Endodermal cell (in vitro differentiated cells): ENCODE measurements at regions not wholly inside any gene's neighbourhood (a gene's known extent, or its start where the extent isn't known, plus 50 kb on each side); places are given as distances from the start of the nearest gene placed in this dataset.

Experiments used
- DNase-seq: peaks from one replicate; pipeline ENCODE4 v3.0.0-alpha.2; 2017
- H3K27ac ChIP-seq: 2 replicates; pipeline ENCODE4 v1.5.1; 2013; ENCODE audit warnings: mild to moderate bottlenecking, low read depth, low read length, moderate library complexity
- H3K27me3 ChIP-seq: 2 replicates; pipeline ENCODE4 v1.6.1; 2013; ENCODE audit warnings: mild to moderate bottlenecking, low read length, moderate library complexity; ENCODE audit not compliant: insufficient read depth, control insufficient read depth, poor library complexity, severe bottlenecking
- H3K36me3 ChIP-seq: 2 replicates; pipeline ENCODE4 v1.7.0; 2013; ENCODE audit warnings: mild to moderate bottlenecking, low read length, moderate library complexity; ENCODE audit not compliant: control insufficient read depth, insufficient read depth
- H3K4me1 ChIP-seq: one replicate; pipeline ENCODE4 v1.7.0; 2013; ENCODE audit warnings: low read length; ENCODE audit not compliant: control insufficient read depth, insufficient read depth
- H3K4me3 ChIP-seq: 2 replicates; pipeline ENCODE4 v1.5.1; 2013; ENCODE audit warnings: mild to moderate bottlenecking, low read length, moderate library complexity
- H3K9ac ChIP-seq: 2 replicates; pipeline ENCODE4 v1.6.1; 2013; ENCODE audit warnings: mild to moderate bottlenecking, low read length, moderate library complexity; ENCODE audit not compliant: poor library complexity, severe bottlenecking; ENCODE audit errors: extremely low read depth
- H3K9me3 ChIP-seq: 2 replicates; pipeline ENCODE4 v1.6.1; 2013; ENCODE audit warnings: mild to moderate bottlenecking, low read length, moderate library complexity; ENCODE audit not compliant: control insufficient read depth
- H3K27ac Mint-ChIP-seq: 2 replicates; pipeline ENCODE4 v1.8.0; 2020; ENCODE audit warnings: mixed read lengths
- H3K27me3 Mint-ChIP-seq: 2 replicates; pipeline ENCODE4 v1.8.0; 2021; ENCODE audit warnings: mild to moderate bottlenecking, mixed read lengths; ENCODE audit not compliant: insufficient read depth
- H3K36me3 Mint-ChIP-seq: 2 replicates; pipeline ENCODE4 v1.8.0; 2020; ENCODE audit warnings: low read depth, mixed read lengths
- H3K4me1 Mint-ChIP-seq: 2 replicates; pipeline ENCODE4 v1.8.0; 2020; ENCODE audit warnings: mixed read lengths
- H3K4me3 Mint-ChIP-seq: 2 replicates; pipeline ENCODE4 v1.8.0; 2020; ENCODE audit warnings: mild to moderate bottlenecking, moderate library complexity, mixed read lengths
- H3K9me3 Mint-ChIP-seq: 2 replicates; pipeline ENCODE4 v1.8.0; 2020; ENCODE audit warnings: mild to moderate bottlenecking, mixed read lengths
- WGBS, 2 experiments: methylation state at CpG; one replicate each; pipeline versions ENCODE4 v1.1.5 to v1.1.7; 2013; ENCODE audit warnings: missing lambda C conversion rate in 2 of 2, mixed read lengths in 1 of 2; ENCODE audit not compliant: insufficient coverage in 1 of 2, insufficient read length in 1 of 2; 5-methylcytosine and 5-hydroxymethylcytosine counted together
- TF ChIP-seq, protein P1 (sequence below): fragments of 200-600 bp; sonication (generic); conservative IDR thresholded peaks from 2 replicates; pipeline ENCODE4 v1.5.0; 2021; ENCODE audit warnings: antibody characterized with exemption, mild to moderate bottlenecking

DNA sequence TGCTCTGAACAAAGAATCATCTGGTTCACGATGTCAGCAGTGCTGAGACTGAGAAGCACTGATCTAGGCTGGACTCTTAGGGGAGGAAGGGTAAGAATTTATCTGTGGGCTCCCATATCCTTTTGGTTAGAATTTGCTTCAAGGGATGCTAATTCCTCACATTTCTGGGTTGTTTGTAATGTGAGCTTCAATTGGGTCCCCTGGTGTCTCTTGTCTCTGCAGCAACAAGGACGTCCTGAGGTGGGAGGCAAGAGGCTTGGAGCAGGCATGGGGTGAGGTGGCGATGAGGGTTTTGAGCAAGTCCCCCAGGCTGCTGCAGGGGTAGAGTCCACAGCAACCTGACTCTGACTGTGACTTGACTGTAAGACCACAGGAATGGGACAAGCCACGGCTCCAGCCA lies 213.8 kb upstream of the NLRP1 start:
- Mint-ChIP-seq H3K4me1 (peaks cover 11% of the 10 kb centered on the region), H3K4me3 (no peak overlapping the region), H3K27ac (no peak overlapping the region), H3K36me3 (no peaks in the 10 kb centered on the region), H3K9me3 (peaks cover 8% of the 10 kb centered on the region), H3K27me3 (peaks cover 45% of the 10 kb centered on the region)
- H3K27me3 ChIP-seq, result peaks cover 10% of the 10 kb centered on the region
- H3K9me3 ChIP-seq, result peaks cover 5% of the 10 kb centered on the region
- H3K4me3 ChIP-seq, result no peak overlapping the region
- peaks cover 6% of the 10 kb centered on the region for H3K4me1 ChIP-seq
- H3K36me3 ChIP-seq, result no peaks in the 10 kb centered on the region
- H3K27ac ChIP-seq, result no peak overlapping the region
- 57 to 69% methylated on average over 3 to 4 of the region's 4 CpGs for WGBS, 2 experiments
- TF ChIP-seq, protein P1, sequence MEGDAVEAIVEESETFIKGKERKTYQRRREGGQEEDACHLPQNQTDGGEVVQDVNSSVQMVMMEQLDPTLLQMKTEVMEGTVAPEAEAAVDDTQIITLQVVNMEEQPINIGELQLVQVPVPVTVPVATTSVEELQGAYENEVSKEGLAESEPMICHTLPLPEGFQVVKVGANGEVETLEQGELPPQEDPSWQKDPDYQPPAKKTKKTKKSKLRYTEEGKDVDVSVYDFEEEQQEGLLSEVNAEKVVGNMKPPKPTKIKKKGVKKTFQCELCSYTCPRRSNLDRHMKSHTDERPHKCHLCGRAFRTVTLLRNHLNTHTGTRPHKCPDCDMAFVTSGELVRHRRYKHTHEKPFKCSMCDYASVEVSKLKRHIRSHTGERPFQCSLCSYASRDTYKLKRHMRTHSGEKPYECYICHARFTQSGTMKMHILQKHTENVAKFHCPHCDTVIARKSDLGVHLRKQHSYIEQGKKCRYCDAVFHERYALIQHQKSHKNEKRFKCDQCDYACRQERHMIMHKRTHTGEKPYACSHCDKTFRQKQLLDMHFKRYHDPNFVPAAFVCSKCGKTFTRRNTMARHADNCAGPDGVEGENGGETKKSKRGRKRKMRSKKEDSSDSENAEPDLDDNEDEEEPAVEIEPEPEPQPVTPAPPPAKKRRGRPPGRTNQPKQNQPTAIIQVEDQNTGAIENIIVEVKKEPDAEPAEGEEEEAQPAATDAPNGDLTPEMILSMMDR, result no peak
- no peak overlapping the region for H3K9ac ChIP-seq
- peak; percentile 72 for DNase-seq

DNA sequence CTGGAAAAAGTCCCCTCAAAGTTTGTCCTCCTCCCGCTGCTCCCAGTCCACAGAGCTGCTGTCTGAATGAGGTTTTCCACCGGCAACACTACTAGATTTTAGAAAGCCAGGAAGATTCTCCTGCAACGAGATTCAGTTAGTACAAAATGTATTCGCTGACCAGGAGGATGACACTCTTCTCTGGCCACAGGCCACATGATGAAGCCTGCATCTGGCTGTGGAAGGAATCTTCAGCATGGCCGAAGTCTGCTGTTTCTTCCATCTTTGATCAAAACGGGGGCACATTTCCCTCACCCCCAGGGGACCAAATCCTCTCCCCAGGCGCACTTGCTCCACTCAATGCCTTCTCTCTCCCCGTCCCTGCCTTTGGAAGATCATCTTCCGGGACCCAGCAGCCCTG lies 215.8 kb upstream of the NLRP1 start:
- H3K9ac ChIP-seq, result no peak overlapping the region
- H3K27ac ChIP-seq, result no peak overlapping the region
- H3K4me1 ChIP-seq, result peaks cover 6% of the 10 kb centered on the region
- Mint-ChIP-seq H3K27ac (no peak overlapping the region), H3K4me3 (no peak overlapping the region), H3K27me3 (peaks cover 45% of the 10 kb centered on the region), H3K4me1 (peaks cover 11% of the 10 kb centered on the region), H3K9me3 (peaks cover 8% of the 10 kb centered on the region), H3K36me3 (no peaks in the 10 kb centered on the region)
- DNase-seq, result no peak
- H3K4me3 ChIP-seq, result no peak overlapping the region
- peaks cover 10% of the 10 kb centered on the region for H3K27me3 ChIP-seq
- H3K36me3 ChIP-seq, result no peaks in the 10 kb centered on the region
- peaks cover 18% of the 10 kb centered on the region for H3K9me3 ChIP-seq
- WGBS, 2 experiments, result 73 to 75% methylated on average over 8 to 9 of the region's 9 CpGs
- TF ChIP-seq, protein P1, result no peak

DNA sequence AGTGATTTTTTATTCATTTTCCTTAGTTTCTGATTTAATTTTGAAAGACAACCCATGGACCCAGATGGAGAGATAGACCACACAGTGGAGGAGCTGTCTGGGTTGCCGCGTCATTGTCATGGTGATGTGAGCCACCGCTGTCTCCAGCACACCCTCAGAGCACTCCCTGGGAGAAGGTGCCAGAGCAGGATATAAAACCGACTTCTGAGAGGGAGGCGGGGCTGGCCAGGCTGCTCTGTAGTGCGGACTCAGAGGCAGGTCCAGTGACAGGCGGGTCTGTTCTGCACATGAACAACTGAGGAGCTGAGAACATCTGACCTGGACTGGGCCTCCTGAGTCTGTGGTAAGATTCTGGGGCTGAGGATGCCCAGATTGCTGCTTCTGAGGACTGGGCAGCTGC lies 216.3 kb upstream of the NLRP1 start:
- Histone ChIP-seq H3K27ac (no peak overlapping the region), H3K4me3 (no peak overlapping the region), H3K27me3 (peaks cover 10% of the 10 kb centered on the region), H3K9ac (no peak overlapping the region), H3K36me3 (no peaks in the 10 kb centered on the region), H3K4me1 (peaks cover 6% of the 10 kb centered on the region), H3K9me3 (peaks cover 21% of the 10 kb centered on the region)
- WGBS, 2 experiments, result 51 to 55% methylated on average over 4 to 7 of the region's 7 CpGs
- Mint-ChIP-seq H3K4me1 (peaks cover 11% of the 10 kb centered on the region), H3K36me3 (no peaks in the 10 kb centered on the region), H3K27ac (no peak overlapping the region), H3K27me3 (peaks cover 41% of the 10 kb centered on the region), H3K4me3 (no peak overlapping the region), H3K9me3 (peaks cover 8% of the 10 kb centered on the region)
- peak; percentile 61 for DNase-seq
- TF ChIP-seq, protein P1, result no peak
